ENCODE measurements at regions not wholly inside any gene's neighbourhood (a gene's known extent, or its start where the extent isn't known, plus 50 kb on each side); places are given as distances from the start of the nearest gene placed in this dataset.

GRCh38 chr2:104768694-104769093 lies 85.2 kb upstream of the POU3F3 start:
- H3K27ac ChIP-seq = no peak overlapping the region
- H3K36me3 ChIP-seq = no peaks in the 10 kb centered on the region
- TF ChIP-seq POLR2A (IDR thresholded peaks at IDR 0.05) = no peak
- TF ChIP-seq EP300 (IDR thresholded peaks at IDR 0.05) = no peak
- TF ChIP-seq CTCF (IDR thresholded peaks at IDR 0.05) = no peak
- no peak for TF ChIP-seq POLR2AphosphoS5 (IDR thresholded peaks at IDR 0.05)
- DNase-seq = no peak
- peaks cover 0 to 7% (median 0%) of the 10 kb centered on the region in 4 donors for H3K9me3 ChIP-seq
- H3K4me3 ChIP-seq = no peak overlapping the region
- 61 to 67% methylated on average over 3 of the region's 3 CpGs for WGBS, 2 donors
- H3K4me1 ChIP-seq = no peaks in the 10 kb centered on the region
- ATAC-seq (ENCODE audit: low FRiP score in 2 of 2) = no peak
- no peaks in the 10 kb centered on the region for H3K27me3 ChIP-seq

DNA sequence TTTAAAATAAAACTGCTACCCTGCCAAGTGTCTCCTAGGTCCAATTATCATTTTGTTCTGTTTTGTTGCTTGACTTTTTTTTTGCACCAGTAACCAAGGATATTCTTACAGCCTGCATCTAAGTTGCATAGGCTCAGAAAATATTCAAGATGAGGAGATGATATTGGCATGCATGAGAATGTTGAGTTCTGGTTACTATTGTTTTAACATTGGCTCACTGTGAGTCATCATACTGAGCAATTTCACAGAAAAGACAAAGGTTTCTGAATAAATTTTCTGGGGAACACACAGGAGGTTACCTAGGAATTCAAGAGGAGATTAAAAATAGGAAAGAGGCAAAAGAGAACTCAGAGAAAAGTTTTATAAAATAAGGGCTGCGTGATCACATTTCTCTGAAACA lies 84.8 kb upstream of the POU3F3 start:
- no peak for DNase-seq
- no peak for ATAC-seq (ENCODE audit: low FRiP score in 2 of 2)
- Histone ChIP-seq H3K36me3 (no peaks in the 10 kb centered on the region), H3K4me1 (no peaks in the 10 kb centered on the region), H3K27me3 (no peaks in the 10 kb centered on the region), H3K27ac (no peak overlapping the region), H3K9me3 (peaks cover 0 to 7% (median 0%) of the 10 kb centered on the region in 4 donors), H3K4me3 (no peak overlapping the region)
- TF ChIP-seq POLR2A (IDR thresholded peaks at IDR 0.05) (no peak), CTCF (IDR thresholded peaks at IDR 0.05) (no peak), POLR2AphosphoS5 (IDR thresholded peaks at IDR 0.05) (no peak), EP300 (IDR thresholded peaks at IDR 0.05) (no peak)
- 84 to 97% methylated on average over 1 of the region's 1 CpG for WGBS, 2 donors

DNA sequence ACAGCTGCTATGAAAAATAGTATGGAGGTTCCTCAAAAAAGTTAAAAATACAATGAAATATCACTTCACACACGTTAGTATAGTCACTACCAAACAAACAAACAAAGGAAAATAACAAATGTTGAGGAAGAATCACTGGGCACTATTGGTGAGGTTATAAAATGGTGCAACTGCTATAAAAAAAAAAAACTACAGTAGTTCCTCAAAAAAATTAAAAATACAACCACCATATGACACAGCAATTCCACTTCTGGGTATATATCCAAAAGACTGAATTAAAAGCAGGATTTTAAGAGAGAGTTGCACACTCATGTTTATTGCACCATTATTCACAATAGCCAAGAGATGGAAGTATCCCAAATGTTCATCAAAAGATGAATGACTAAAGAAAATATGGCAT lies 80.9 kb upstream of the POU3F3 start:
- Histone ChIP-seq H3K36me3 (no peaks in the 10 kb centered on the region), H3K4me1 (no peaks in the 10 kb centered on the region), H3K4me3 (no peak overlapping the region), H3K27me3 (no peaks in the 10 kb centered on the region), H3K9me3 (peaks cover 0 to 7% (median 0%) of the 10 kb centered on the region in 4 donors), H3K27ac (no peak overlapping the region)
- ATAC-seq (ENCODE audit: low FRiP score in 2 of 2) = no peak
- TF ChIP-seq POLR2AphosphoS5 (IDR thresholded peaks at IDR 0.05) (no peak), POLR2A (IDR thresholded peaks at IDR 0.05) (no peak), CTCF (IDR thresholded peaks at IDR 0.05) (no peak), EP300 (IDR thresholded peaks at IDR 0.05) (no peak)
- DNase-seq = no peak
- WGBS, 2 donors = 25% methylated on average over 1 of the region's 1 CpG

- TF ChIP-seq CTCF (IDR thresholded peaks at IDR 0.05) = no peak
- no peak for TF ChIP-seq POLR2A (IDR thresholded peaks at IDR 0.05)
- no peak for TF ChIP-seq EP300 (IDR thresholded peaks at IDR 0.05)
- TF ChIP-seq POLR2AphosphoS5 (IDR thresholded peaks at IDR 0.05) = no peak
- H3K36me3 ChIP-seq = no peaks in the 10 kb centered on the region
- no peaks in the 10 kb centered on the region for H3K27me3 ChIP-seq
- 60 to 79% methylated on average over 3 of the region's 3 CpGs for WGBS, 2 donors
- H3K4me1 ChIP-seq = no peaks in the 10 kb centered on the region
- no peak overlapping the region for H3K4me3 ChIP-seq
- no peak for ATAC-seq (ENCODE audit: low FRiP score in 2 of 2)
- no peak for DNase-seq
- H3K27ac ChIP-seq = no peak overlapping the region
- peaks cover 0 to 7% (median 0%) of the 10 kb centered on the region in 4 donors for H3K9me3 ChIP-seq
Measured at GRCh38 chr2:104774631-104775030, 79.3 kb upstream of the POU3F3 start.

DNA sequence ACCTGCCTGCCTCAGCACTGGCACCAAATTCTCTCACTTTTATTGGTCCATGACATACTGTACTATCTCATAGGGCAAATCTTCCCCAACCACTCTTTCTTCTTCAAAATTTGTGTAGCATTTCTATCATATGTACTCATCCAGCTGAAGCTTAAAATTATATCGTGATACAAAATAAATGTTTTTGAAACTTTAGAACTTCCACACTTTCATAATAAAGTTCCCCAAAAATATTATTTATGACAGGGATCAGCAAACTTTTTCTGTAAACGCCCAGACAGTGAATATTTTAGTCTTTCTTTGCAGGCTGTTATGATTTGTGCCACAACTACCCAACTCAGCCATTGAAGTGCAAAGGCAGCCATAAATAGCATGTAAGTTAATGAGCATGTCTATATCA lies 76.2 kb upstream of the POU3F3 start:
- Histone ChIP-seq H3K36me3 (no peaks in the 10 kb centered on the region), H3K4me1 (no peaks in the 10 kb centered on the region), H3K9me3 (no peaks in the 10 kb centered on the region), H3K27me3 (no peaks in the 10 kb centered on the region), H3K4me3 (no peak overlapping the region), H3K27ac (no peak overlapping the region)
- DNase-seq (no peak), ATAC-seq (ENCODE audit: low FRiP score in 2 of 2) (no peak)
- 82 to 83% methylated on average over 2 of the region's 2 CpGs for WGBS, 2 donors
- no peak for TF ChIP-seq EP300 (IDR thresholded peaks at IDR 0.05)
- no peak for TF ChIP-seq POLR2AphosphoS5 (IDR thresholded peaks at IDR 0.05)
- TF ChIP-seq POLR2A (IDR thresholded peaks at IDR 0.05) = no peak
- no peak for TF ChIP-seq CTCF (IDR thresholded peaks at IDR 0.05)

Data from upper lobe of left lung (tissue), 6 donors.